Activated T-cell treated with anti-CD3 and anti-CD28 coated beads, Interleukin-2, amount 50 U/mL, for 24 hours (primary cell): ENCODE measurements at regions not wholly inside any gene's neighbourhood (a gene's known extent, or its start where the extent isn't known, plus 50 kb on each side); places are given as distances from the start of the nearest gene placed in this dataset.

Experiments used
- DNase-seq: peaks from one replicate; pipeline ENCODE4 v3.0.0-alpha.2; 2020
- H3K27ac Mint-ChIP-seq: 2 replicates; pipeline ENCODE4 v1.8.0; 2020; ENCODE audit warnings: mild to moderate bottlenecking, mixed read lengths
- H3K27me3 Mint-ChIP-seq: 2 replicates; pipeline ENCODE4 v1.8.0; 2020; ENCODE audit warnings: mixed read lengths
- H3K36me3 Mint-ChIP-seq: 2 replicates; pipeline ENCODE4 v1.8.0; 2020; ENCODE audit warnings: low read depth, mixed read lengths
- H3K4me1 Mint-ChIP-seq: 2 replicates; pipeline ENCODE4 v1.8.0; 2020; ENCODE audit warnings: low read depth, mixed read lengths
- H3K4me3 Mint-ChIP-seq: 2 replicates; pipeline ENCODE4 v1.8.0; 2020; ENCODE audit warnings: mild to moderate bottlenecking, moderate library complexity, mixed read lengths
- H3K9me3 Mint-ChIP-seq: 2 replicates; pipeline ENCODE4 v1.8.0; 2020; ENCODE audit warnings: mixed read lengths

DNA sequence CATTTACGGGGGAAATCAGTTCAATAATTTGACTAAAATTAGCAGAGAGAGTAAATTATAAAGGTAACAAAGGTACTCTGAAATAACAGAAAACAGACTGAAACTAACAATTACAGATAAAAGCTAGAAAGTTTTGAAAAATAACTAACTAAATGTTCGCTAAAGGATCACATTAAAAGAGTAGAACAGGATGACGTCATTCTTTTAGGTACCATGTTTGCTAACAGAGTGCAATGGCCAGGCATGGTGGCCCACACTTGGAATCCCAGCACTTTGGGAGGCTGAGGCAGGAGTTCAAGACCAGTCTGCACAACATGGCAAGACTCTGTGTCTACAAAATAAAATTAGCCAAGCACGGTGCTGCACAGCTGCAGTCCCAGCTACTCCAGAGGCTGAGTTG, 212.3 kb upstream of the CDYL start:
- H3K27me3 Mint-ChIP-seq, result peaks cover 20% of the 10 kb centered on the region
- H3K4me3 Mint-ChIP-seq, result no peak overlapping the region
- H3K36me3 Mint-ChIP-seq, result no peaks in the 10 kb centered on the region
- no peak overlapping the region for H3K27ac Mint-ChIP-seq
- no peak for DNase-seq
- H3K9me3 Mint-ChIP-seq, result no peaks in the 10 kb centered on the region
- no peaks in the 10 kb centered on the region for H3K4me1 Mint-ChIP-seq

DNA sequence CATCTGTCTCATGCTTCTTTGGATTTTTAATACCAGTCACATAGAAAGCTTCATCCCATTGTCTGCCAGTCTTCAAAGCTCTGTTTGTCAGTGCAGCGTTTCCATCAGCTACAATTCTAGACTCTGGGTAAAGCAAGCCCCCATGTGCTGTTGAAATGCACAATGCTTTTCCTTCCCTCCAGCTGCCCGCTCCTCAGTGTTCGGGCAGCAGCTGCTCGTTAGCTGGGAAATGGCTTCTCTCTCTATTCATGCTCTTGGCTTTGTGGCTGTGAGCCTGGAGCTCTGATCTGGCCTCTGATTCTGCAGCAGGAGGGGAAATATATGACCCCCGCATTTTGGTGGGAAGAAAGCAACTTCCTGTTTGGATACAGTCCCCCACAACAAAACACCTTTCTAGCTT, 213.0 kb upstream of the CDYL start:
- Mint-ChIP-seq H3K9me3 (no peaks in the 10 kb centered on the region), H3K4me1 (no peaks in the 10 kb centered on the region), H3K36me3 (no peaks in the 10 kb centered on the region), H3K27me3 (peaks cover 20% of the 10 kb centered on the region), H3K4me3 (no peak overlapping the region), H3K27ac (no peak overlapping the region)
- no peak for DNase-seq

DNA sequence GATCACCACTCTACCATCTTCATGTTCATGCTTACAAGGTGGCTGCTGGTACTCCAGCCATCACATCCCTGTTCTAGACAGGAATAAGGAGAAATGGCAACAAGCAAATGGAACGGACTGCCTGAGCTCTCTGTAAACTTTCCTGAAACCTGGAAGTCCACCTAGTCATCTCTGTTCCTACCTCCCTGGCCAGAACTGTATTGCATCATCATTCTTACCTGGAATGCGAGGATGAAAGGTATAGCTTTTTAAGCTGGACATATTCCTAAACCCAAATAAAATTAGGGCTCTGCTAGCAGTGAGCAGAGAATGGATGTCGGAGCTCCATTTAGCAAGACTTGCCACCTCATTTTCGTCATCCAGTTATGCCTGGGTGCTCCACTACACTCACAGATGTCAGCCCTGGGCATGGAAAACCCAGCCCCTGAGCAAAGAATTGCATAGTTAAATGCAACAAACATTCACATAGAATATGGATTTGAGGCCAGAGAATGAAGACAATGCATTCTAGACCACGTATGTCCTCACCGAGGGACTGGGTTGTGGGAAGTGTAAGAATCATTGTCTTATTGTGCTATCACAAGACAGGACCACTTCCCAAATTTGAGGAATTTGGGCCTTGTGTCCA, 214.3 kb upstream of the CDYL start:
- Mint-ChIP-seq H3K27ac (no peak overlapping the region), H3K4me3 (no peak overlapping the region), H3K27me3 (peaks cover 20% of the 10 kb centered on the region), H3K9me3 (no peaks in the 10 kb centered on the region), H3K36me3 (no peaks in the 10 kb centered on the region), H3K4me1 (no peaks in the 10 kb centered on the region)
- no peak for DNase-seq

DNA sequence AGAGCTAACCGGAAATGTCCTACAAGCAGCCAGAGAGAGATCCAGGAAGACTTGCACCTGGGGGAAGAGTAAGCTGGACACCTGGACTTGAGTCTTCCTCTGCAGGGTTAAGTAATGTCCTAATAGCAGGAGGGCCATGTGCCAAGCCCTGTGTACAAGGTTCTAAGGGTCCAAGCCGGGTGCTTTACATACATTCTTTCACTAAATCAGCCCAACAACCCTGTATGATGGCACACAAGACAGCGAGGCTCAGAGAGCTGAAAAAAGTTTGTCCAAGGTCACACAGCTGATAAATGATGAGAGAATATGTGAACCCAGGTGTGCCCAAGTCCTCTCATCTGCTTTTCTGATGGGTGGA, 215.1 kb upstream of the CDYL start:
- Mint-ChIP-seq H3K36me3 (no peaks in the 10 kb centered on the region), H3K9me3 (no peaks in the 10 kb centered on the region), H3K27me3 (peaks cover 20% of the 10 kb centered on the region), H3K4me3 (no peak overlapping the region), H3K4me1 (no peaks in the 10 kb centered on the region), H3K27ac (no peak overlapping the region)
- no peak for DNase-seq

DNA sequence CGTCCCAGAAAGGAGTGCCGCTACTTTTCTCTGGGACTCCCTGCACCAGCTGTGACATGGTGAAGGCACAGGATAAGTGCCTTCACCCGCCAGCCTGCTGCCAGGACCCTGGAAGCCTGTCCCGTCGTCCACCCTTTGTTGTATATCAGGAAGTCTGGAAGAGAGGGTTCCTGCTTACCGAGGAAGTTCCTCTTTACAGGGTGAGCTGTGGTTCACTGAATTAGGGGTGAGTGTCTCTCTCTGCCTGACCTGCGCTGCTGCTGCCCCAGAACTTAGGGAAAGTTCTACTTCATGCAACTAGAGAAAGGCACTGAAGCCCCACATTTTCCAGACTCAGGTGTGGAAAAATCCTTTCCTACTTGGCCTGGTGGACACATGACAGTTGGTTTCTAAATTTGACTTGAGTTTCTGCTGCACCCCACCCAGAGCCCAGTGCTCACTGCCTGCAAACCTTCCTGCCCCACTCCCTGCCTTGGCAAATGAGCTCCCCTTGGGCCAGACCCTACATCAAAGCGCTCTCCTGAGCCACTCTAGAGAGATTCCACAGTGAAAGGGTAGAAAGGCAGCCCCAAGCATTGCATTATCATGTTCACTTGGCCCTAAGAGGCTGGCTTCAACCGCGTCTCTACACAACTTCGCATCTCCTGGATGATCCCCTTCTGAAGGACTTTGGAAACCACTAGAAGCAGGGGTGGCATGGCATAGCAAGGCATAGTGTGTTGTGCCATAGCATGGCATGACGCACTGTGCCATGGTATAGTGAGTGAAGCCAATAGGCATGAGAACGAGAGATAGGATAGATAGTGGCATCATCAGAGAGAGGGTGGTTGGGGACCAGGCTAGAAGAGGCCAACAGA, 215.8 kb upstream of the CDYL start:
- no peaks in the 10 kb centered on the region for H3K9me3 Mint-ChIP-seq
- DNase-seq, result no peak
- H3K36me3 Mint-ChIP-seq, result no peaks in the 10 kb centered on the region
- no peak overlapping the region for H3K4me3 Mint-ChIP-seq
- H3K27me3 Mint-ChIP-seq, result peaks cover 20% of the 10 kb centered on the region
- no peaks in the 10 kb centered on the region for H3K4me1 Mint-ChIP-seq
- H3K27ac Mint-ChIP-seq, result no peak overlapping the region

DNA sequence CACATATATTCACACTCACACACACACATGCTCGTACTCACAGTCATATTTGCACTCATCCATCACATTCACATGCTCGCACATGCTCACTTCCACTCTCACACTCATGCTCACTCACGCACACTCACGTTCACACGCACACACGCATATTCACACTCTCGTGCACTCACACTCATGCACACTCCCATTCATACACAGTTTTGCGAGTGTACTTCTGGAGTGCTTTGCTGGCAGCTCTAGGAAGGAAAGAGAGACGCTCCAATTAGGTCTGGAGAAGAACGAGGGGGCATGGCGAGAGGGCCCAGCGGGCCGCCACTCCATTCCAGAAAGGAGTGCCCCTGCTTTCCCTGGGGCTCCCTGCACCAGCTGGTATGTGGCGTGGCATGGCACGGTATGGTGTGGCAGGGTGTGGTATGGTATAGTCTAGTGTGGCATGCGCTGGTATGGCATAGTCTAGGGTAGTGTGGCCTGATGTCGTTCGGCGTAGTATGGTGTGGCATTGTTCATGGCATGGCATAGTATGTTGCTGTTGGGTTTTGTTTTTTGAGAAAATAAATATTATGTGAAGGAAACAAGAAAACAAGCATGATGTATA, 216.8 kb upstream of the CDYL start:
- DNase-seq, result no peak
- Mint-ChIP-seq H3K36me3 (no peaks in the 10 kb centered on the region), H3K4me1 (no peaks in the 10 kb centered on the region), H3K27ac (no peak overlapping the region), H3K9me3 (no peaks in the 10 kb centered on the region), H3K4me3 (no peak overlapping the region), H3K27me3 (peaks cover 21% of the 10 kb centered on the region)

DNA sequence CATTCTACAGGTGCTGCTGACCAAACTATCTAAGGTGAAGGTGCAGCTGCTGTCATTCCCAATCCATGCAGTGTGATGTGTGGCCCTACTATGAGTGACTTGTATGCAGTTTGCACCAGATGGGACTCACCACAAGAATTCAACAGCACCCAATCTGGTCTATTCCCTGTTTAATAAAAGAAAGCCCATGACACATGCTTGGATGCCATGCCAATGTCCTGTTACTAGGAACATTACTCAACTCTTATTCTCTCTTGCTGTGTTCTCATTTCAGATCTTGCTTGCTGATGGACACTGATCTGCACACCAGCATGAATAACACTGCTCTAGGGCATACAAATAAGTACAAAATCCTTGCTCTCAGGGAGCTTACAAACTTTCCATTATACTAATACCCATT, 221.6 kb upstream of the CDYL start:
- no peaks in the 10 kb centered on the region for H3K36me3 Mint-ChIP-seq
- peaks cover 4% of the 10 kb centered on the region for H3K4me1 Mint-ChIP-seq
- H3K9me3 Mint-ChIP-seq, result no peaks in the 10 kb centered on the region
- peaks cover 30% of the 10 kb centered on the region for H3K27me3 Mint-ChIP-seq
- no peak overlapping the region for H3K4me3 Mint-ChIP-seq
- H3K27ac Mint-ChIP-seq, result no peak overlapping the region
- DNase-seq, result no peak

DNA sequence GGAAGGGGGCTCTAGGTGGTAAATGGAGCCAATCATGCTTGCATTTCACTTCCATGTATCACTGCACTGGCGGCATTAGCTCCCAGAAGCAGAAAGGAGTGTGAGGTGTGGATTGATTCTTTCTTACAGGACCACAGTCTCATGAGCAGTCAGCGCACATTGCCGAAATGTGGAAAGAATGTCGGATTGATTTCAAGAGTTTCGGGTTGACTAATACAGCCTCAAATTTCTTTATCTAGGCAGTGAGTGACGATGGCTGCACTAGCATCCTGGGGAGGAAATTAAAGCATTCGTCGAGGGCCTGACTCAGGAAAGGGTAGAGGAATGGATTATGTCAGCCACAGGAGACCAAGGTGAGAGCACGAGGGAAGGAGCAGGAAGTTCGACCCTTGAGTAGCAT, 222.8 kb upstream of the CDYL start:
- H3K4me1 Mint-ChIP-seq, result peaks cover 4% of the 10 kb centered on the region
- H3K27ac Mint-ChIP-seq, result no peak overlapping the region
- H3K27me3 Mint-ChIP-seq, result peaks cover 30% of the 10 kb centered on the region
- no peaks in the 10 kb centered on the region for H3K36me3 Mint-ChIP-seq
- H3K4me3 Mint-ChIP-seq, result no peak overlapping the region
- H3K9me3 Mint-ChIP-seq, result no peaks in the 10 kb centered on the region
- no peak for DNase-seq

DNA sequence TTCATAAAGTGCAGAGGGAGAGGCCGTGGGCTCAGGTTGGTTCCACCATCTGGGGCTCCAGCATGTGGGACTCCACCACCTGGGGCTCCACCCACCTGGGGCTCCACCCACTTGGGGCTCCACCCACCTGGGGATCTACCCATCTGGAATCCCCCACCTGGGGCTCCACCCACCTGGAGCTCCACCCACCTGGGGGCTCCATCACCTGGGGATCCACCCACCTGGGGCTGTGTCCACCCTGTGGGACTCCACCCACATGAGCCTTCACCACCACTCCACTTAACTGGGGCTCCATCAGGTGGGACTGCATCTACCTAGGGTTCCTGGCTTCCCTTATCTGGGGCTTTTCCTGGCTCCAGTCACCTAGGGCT, 226.0 kb upstream of the CDYL start:
- Mint-ChIP-seq H3K4me3 (no peak overlapping the region), H3K27me3 (peaks cover 30% of the 10 kb centered on the region), H3K4me1 (peaks cover 4% of the 10 kb centered on the region), H3K27ac (no peak overlapping the region), H3K36me3 (no peaks in the 10 kb centered on the region), H3K9me3 (no peaks in the 10 kb centered on the region)
- no peak for DNase-seq

DNA sequence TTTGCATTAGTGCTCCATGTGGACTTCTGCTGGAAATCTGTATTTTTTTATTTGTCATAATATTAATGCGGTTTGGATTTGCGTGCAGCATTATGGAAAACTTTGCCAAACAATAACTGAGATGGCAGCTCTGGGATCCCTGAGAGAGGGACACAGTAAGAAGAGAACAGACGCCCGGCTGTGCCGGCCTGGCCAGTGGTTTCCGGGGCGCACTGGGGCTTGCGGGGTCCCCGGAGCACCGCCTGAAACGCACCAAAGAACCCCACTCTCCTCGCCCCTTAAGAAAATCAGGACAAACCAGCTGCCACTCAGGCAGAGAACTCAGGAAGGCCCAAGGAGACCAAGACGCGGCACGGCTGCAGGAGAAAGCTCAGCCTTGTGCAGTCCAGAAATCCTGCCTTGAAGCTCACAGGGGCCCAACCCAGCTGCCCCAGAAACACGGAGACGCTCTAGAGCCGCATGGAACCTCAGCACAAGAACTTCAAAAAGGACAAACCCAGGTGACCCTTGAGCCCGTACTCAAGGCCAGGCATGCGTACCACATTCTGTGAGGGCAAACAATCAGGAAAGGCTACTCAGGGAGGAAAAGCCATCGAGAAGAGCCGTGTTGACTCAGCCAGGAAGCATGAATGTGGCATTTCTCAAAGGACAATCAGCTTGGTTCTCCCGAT, 226.5 kb upstream of the CDYL start:
- Mint-ChIP-seq H3K36me3 (no peaks in the 10 kb centered on the region), H3K9me3 (no peaks in the 10 kb centered on the region), H3K27me3 (peaks cover 27% of the 10 kb centered on the region), H3K27ac (no peak overlapping the region), H3K4me1 (peaks cover 4% of the 10 kb centered on the region), H3K4me3 (no peak overlapping the region)
- DNase-seq, result no peak

DNA sequence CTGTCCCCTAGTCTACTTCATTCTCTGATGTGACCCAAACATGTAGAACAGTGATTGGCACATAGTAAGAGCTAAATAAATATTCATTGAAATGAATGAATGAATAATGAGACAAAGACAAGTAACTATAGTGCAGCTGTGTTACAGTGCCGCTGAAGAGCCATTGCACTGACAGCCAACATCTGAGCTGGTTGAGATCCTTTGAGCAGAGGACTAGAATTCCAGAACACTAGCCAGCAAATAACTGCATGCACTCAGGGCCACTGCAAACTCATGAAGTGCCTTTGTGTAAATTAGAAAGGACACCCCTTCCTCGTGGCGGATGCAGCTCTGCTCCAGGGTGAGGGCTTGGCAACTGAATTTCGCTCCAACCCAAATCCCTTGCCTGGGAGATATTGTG, 230.3 kb upstream of the CDYL start:
- no peaks in the 10 kb centered on the region for H3K9me3 Mint-ChIP-seq
- DNase-seq, result no peak
- no peak overlapping the region for H3K4me3 Mint-ChIP-seq
- H3K36me3 Mint-ChIP-seq, result no peaks in the 10 kb centered on the region
- no peak overlapping the region for H3K27ac Mint-ChIP-seq
- H3K27me3 Mint-ChIP-seq, result peaks cover 1% of the 10 kb centered on the region
- H3K4me1 Mint-ChIP-seq, result no peaks in the 10 kb centered on the region

DNA sequence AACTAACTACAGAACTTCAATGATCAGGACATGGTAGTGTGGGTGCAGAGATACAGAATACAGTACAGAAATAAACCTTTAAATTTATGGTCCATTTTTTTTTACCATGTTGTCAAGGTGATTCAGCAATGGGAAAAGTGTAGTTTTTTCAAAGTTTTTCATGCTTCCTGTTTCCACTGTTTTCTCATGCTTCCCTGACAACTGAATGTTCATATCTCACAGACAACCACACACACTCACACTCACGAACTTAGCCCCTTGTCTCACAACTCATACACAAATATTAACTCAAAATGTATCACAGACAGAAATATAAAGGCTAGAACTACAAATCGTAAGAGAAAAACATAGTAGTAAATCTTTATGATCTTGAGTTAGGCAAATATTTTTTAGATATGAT, 232.6 kb upstream of the CDYL start:
- no peak for DNase-seq
- H3K4me1 Mint-ChIP-seq, result no peaks in the 10 kb centered on the region
- no peaks in the 10 kb centered on the region for H3K36me3 Mint-ChIP-seq
- H3K4me3 Mint-ChIP-seq, result no peak overlapping the region
- H3K27ac Mint-ChIP-seq, result no peak overlapping the region
- H3K9me3 Mint-ChIP-seq, result no peaks in the 10 kb centered on the region
- H3K27me3 Mint-ChIP-seq, result no peaks in the 10 kb centered on the region

DNA sequence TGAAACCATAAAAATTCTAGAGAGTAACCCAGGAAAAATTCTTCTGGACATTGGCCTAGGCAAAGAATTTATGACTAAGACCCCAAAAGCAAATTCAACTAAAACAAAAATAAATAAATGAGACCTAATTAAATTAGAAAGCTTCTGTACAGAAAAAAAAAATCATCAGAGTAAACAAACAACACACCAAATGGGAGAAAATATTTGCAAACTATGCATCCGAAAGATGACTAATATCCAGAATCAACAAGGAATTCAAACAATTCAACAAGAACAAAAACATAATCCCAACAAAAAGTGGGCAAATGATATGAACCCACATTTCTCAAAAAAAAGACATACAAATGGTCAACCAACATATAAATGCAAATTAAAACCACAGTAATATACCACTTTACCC, 242.6 kb upstream of the CDYL start:
- H3K27me3 Mint-ChIP-seq, result peaks cover 53% of the 10 kb centered on the region
- H3K4me1 Mint-ChIP-seq, result no peaks in the 10 kb centered on the region
- peaks cover 15% of the 10 kb centered on the region for H3K9me3 Mint-ChIP-seq
- H3K4me3 Mint-ChIP-seq, result no peak overlapping the region
- no peak overlapping the region for H3K27ac Mint-ChIP-seq
- no peaks in the 10 kb centered on the region for H3K36me3 Mint-ChIP-seq
- no peak for DNase-seq

DNA sequence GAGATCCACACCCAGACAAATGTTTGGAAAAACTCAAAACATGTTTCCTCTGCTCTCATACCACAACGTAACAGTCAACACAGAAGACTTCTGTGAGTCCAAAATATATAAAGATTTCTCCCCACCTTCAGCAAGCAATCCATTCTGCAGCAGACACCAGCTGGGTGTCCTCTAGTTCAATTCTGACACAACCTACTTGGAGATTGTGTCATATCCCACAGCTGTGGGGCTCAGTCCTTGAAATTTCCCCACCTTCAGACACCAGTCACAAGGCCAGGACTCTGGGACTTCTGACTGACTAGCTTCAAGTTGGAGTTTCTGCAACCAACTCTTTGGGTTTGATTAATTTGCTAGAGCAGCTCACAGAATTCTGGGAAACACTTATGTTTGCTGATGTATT, 244.8 kb upstream of the CDYL start:
- H3K4me3 Mint-ChIP-seq, result no peak overlapping the region
- no peaks in the 10 kb centered on the region for H3K36me3 Mint-ChIP-seq
- peaks cover 48% of the 10 kb centered on the region for H3K27me3 Mint-ChIP-seq
- no peaks in the 10 kb centered on the region for H3K4me1 Mint-ChIP-seq
- no peak overlapping the region for H3K27ac Mint-ChIP-seq
- DNase-seq, result no peak
- peaks cover 21% of the 10 kb centered on the region for H3K9me3 Mint-ChIP-seq

DNA sequence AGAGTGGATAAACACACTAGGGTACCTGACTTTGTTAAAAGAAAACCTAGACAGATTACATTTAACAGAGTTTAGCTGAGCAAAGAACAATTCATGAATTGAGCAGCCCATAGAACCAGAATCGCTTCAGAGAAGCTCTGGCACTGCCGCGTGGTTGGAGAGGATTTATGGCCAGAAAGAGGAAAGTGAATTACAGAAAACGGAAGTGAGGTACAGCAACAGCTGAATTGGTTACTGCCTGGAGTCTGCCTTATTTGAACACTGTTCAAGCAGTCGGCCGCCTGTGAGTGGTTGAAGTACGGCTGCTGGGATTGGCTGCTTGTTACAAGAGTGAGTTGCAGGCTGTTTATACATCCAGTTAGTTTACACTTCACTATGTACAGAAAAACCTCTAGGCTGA, 253.8 kb upstream of the CDYL start:
- Mint-ChIP-seq H3K4me3 (no peak overlapping the region), H3K4me1 (no peaks in the 10 kb centered on the region), H3K9me3 (peaks cover 6% of the 10 kb centered on the region), H3K27ac (no peak overlapping the region), H3K27me3 (peaks cover 40% of the 10 kb centered on the region), H3K36me3 (no peaks in the 10 kb centered on the region)
- no peak for DNase-seq
